GM21515 (cell line): ENCODE measurements at regions not wholly inside any gene's neighbourhood (a gene's known extent, or its start where the extent isn't known, plus 50 kb on each side); places are given as distances from the start of the nearest gene placed in this dataset.
A peak's percentile ranks its signal among the peaks of the same experiment; 100 is the strongest.

Source experiments
- ATAC-seq: cut with Tn5 transposase; IDR thresholded peaks from one replicate; pipeline ENCODE4 v1.9.1; 2021; ENCODE audit not compliant: unreplicated experiment

DNA sequence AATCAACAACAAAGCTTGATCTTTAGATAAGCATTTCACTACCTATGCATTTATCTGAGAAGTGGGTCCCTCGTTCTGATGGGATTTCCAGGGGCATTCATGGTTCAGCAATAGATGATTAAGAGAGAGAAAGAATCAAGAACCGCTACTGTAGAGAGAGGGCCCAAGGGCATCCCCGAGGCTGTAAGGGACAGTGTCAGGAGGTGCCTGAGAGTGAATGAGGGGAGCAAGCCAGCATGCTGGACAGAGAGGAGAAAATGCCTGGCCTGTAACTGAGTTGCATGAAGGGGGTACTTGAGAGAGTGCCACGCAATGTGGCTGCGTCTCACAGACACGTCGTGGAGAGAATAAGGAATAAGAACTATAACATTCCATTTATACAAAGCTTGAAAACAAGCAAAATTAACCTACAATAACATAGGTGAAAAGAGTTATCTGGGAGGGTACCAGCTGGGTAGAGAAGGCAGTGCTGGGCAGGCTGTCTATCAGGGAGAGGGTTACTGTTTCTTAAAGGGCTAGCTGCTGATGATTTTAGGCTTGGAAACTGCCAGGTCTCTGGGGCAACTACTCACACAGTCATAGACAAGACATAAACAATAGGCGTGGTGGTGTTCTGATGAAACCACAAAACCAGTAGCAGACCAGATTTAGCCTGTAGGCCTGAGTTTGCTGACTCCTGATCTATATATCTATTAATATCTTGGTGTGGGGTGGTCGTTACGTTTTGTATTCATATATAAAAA lies 374.6 kb upstream of the CFAP20DC start:
- ATAC-seq = no peak

DNA sequence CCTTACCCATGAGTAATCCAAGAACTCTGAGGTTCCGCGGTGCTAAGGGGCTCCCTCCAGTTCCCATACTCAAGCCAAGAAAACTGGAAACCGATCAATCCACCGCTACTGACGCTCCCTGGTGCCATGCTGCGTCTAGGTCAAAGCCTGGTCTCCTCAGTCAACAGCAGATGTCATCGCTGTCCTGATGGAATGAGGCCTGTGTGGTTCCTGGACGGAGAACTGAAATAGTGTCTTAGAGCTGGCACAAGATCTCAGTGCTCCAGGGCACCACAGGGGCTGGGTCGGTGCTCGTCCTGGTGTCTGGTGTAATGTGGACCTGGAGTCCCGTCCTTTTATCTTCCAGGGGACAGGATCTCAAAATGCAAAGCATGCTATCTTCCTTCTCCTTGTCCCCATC lies 373.9 kb upstream of the CFAP20DC start:
- no peak for ATAC-seq

- ATAC-seq = no peak
Observed at GRCh38 chr3:59422312-59422711, 372.5 kb upstream of the CFAP20DC start.

GRCh38 chr3:59418836-59419235 lies 369.0 kb upstream of the CFAP20DC start:
- no peak for ATAC-seq

DNA sequence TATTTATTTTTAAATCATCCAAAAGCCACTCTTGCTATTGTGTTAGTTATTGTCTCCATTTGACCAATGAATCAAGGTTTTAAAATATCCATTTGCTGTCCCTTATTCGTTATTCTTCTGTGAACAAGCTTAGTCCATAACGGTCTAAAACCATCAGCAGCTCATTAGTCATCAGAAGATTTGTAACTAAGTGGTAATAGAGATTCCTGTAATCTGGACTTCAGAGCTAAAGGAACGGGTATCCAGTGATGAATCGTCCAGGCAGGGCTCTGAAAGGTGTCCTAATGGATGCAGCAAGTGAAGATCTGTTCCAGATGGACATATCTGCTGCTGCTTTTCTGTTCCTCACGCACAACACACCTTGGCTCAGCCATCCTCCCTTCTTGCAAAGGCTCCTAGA lies 362.7 kb upstream of the CFAP20DC start:
- no peak for ATAC-seq

DNA sequence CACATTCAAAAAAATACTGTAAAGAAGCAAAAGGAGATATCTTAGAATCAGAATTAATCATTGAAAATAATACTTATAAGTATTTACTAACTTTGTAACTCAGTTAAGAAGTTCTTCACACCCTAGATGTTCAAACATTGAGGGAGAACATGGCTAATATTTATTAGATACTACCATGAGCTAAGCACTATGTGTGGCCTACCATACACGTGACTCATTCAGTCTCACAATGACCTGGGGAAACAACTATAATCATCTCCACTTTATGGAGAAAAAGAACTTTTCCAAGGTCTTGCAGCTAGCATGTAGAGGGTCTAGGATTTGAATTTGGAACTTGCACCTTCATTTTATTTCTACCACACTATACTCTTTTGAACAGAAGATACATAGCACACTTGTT lies 361.9 kb upstream of the CFAP20DC start:
- ATAC-seq = no peak

GRCh38 chr3:59411186-59411585 lies 361.4 kb upstream of the CFAP20DC start:
- no peak for ATAC-seq

- peak; percentile 66 for ATAC-seq
Observed at GRCh38 chr3:59408047-59408624, 358.3 kb upstream of the CFAP20DC start.

DNA sequence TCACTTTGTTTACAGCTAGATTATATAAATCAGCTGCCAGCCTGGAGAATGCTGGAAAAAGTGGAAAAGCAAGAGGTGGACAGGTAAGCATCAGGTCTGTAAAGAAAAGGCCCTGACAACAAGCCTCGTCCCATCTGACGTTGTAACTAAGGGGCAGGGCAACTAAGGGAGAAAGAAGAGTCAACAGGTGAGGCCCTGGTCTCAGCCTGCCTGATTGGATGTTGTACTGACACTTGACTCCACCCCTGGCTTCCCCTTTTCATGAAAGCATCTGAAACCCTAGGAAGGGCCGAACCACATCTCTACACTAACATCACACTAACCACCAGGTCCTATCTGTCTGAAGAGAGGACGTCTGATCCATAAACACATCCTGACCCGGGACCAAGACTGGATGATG lies 357.6 kb upstream of the CFAP20DC start:
- peak; percentile 7 for ATAC-seq

- ATAC-seq = peak; percentile 90
Observed at GRCh38 chr3:59406943-59407342, 357.1 kb upstream of the CFAP20DC start.

DNA sequence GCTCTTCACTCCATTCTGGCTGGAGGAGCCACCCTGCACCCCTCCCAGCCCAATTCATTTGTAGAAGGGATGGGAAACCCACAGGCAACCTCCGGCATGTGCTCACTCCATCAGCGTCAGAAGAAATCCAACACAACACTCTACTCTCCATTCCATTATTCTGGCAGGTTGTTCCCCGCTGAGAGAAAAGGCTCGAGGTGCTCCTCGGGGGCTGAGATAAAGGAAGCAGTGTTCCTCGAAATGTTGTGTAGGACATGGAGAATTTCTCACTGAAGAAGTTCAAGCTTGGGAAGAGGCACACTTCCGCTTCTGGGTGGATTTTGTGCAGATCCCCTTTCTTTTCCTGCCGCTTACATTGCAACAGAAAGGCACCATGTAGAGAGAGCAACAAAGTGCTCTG lies 355.0 kb upstream of the CFAP20DC start:
- no peak for ATAC-seq

DNA sequence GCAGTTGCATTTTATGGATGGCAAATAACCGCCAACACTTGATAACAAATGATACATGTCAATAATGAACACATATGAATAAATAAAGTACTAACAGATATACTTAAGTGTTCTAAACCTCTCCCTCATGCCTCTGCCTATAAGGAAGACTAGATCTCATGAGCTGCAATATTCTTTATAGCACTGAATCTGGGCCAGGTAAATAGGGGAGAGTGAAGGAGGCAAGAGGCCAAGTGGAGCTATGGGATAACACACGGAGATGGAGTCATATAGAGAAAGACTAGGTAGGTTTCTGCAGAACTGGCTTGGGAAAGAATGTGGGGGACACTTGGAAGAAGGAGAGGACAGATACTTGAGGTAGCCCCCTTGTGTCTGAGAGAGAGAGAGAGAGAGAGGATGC lies 354.2 kb upstream of the CFAP20DC start:
- ATAC-seq = no peak

- ATAC-seq = no peak
Observed at GRCh38 chr3:59401924-59402323, 352.1 kb upstream of the CFAP20DC start.

DNA sequence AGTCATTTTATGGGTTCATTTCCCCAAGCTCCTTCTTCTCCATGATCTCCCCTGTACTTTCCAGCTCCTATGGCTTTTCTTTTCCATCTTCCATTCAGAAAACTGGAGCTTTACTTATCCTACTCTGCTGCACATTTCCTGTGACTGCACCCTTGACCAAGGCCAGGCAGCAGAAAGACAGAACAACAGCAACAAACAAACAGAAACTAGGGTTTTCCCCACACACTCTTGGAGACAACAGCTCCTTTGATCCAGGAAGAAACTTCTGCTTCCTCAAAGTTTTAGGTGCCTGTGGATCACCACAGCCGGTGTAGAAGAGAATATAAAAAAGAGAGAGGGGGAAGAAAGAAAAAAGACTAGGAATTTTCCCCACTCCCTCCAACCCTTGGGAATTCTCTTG lies 342.3 kb upstream of the CFAP20DC start:
- no peak for ATAC-seq

- ATAC-seq = no peak
Observed at GRCh38 chr3:59391131-59391530, 341.3 kb upstream of the CFAP20DC start.

DNA sequence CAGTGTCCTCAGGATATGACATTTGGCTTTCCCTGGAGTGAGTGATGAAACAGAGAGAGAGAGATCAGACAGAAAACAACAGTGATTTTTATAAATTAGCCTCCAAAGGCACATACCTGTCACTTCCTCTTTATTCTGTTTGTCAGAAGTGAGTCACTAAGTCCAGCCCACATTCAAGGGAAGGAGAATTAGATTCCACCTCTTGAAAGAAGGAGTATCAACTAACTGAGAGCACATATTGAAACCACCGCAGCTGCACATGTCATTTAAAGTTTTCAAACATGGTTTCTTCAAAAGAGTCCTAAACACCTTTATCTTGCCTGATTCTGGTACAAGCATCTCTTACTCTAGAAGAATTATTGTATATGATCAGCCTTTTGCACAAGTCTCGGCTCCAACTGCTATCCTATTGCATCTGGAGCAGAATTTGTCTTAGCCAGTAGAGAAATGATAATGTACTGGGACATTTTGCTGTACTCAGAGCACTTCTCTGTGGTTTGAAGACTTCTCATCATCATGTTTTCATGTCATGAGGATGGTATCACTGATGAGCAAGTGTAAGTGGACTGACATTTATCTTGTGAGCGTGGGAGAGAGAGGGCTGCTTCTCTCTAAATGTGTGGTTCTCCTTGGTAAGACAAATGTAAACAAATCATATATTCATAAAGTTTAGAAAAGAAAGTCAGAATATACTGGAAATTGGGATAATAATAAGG lies 338.9 kb upstream of the CFAP20DC start:
- peak; percentile 42 for ATAC-seq

DNA sequence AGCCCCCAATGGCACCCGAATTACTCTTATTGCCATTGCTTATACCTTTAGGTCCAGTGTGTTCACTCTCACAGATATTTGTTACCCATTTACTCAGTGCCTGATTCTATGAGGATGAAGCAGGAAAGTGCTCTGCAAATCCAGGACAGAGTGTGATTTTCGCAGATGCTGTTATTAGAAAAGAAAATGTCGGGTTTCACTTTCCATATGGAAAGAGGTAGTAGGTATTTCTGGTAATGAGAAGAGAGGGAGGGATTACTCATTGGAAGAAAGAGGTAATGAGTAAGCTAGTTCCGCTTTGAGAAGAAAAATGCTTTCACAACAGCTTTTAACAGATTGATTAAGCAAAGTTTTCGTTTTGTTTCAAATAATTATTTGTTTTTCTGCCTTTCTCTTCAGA lies 336.3 kb upstream of the CFAP20DC start:
- ATAC-seq = peak; percentile 78

DNA sequence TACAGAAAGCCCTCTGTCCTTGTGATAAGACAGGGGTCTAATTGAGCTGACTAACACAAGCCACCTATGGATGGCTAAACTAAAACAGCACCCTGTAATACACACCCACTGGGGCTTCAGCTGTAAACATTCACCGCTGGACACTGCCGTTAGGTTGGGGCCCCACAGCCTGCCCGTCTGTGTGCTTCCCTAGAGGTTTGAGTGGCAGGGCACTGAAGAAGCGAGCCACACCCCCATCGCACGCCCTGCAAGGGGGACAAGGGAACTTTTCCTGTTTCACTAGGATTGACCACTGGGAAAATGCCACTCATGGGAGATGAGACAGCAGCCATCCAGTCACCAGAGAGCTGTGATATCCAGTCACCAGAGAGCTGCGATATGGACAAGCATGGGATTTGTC lies 335.7 kb upstream of the CFAP20DC start:
- ATAC-seq = no peak

DNA sequence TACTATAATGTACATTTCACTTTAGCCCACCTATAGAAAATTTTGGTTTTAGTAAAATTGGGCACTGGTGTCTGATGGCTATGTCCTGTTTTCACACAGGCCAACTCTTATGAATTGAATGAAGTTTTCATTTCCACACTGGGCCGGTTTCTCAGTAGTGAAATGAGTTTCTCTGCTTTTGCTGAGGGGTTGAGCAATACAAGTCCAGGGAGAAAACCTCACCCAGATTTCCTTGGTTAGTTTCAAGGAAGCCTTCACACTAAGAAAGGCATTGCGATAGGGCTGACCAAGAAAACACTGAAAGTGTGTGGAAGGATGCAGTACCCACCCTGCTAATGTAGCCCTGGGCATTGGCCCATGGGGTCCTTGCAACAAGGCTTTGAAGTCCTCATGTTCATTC lies 331.5 kb upstream of the CFAP20DC start:
- peak; percentile 55 for ATAC-seq

DNA sequence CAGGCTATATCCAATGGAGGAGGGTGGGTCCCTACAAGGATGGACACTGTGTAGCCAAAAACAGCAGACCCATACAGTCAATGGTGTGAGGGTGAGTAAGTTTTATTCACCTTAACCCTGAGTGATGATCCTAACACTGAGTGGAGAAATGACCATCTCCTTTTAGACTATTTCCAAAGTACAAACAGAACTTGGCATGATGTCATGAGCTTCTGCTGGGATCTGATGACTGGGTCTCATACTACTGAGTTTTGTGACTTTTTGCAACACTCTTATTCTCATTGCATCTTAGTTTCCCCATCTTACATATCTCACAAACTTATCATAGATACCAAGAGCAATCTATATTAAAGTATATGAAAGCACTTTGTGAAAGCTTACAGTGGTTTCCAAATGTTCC lies 330.3 kb upstream of the CFAP20DC start:
- no peak for ATAC-seq

- ATAC-seq = peak; percentile 100
Observed at GRCh38 chr3:59374818-59375211, 325.0 kb upstream of the CFAP20DC start.

DNA sequence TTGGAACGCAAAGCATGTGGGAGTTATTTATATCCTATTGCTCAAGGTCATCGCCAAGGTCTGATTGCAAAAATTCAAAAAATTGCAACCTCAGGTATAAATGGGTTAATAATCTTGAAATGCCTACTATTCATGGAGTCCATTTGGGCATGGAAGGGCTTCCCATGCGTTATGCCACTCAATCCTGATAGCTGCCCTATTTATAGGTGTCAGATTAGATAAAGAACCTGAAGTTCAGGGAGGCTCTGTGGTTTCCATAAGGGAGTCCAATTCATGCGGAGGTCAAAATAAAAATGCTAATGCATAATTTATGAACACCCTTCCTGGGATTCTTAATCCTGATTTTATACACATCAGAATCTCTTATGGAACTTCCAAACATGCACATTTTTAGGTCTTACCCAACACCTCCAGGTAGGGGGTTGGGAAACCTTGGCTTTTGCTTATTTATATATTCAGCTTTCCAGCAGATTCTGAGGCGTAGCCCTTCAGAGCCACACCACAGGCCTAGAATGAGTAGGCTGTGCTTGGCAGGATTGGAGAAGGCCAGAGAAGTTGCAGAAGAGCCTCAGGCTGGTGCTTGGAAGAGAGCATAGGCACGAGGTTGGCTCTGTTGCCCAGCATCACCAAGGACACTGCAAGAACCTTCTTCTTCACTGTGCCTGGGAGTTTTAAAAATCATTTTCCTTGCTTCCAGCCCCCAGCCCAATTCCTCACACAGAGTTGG lies 324.4 kb upstream of the CFAP20DC start:
- no peak for ATAC-seq
